Renal pelvis (tissue), 1 donor: ENCODE measurements at regions not wholly inside any gene's neighbourhood (a gene's known extent, or its start where the extent isn't known, plus 50 kb on each side); places are given as distances from the start of the nearest gene placed in this dataset.
A peak's percentile ranks its signal among the peaks of the same experiment; 100 is the strongest.

Source experiments
- DNase-seq: peaks from one replicate; pipeline ENCODE4 v3.0.0-alpha.2; 2013

DNA sequence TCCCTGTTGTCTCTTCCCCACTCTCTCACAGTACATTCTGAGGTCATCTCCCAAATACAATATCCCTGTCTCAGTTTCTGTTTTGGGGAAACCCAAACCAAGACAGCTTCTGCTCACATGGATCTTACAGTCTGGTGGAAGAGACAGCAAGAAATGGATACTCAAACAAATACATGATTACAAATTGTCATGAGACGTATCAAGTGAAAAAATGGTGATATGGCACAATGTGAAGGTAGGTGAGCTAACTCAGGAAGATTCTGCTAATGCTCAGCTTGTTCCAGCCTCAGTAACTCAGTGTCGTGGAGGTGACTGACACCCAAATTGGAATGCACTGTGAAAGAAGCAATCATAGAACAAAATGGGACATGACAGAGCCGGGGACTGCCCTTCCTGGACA lies 68.3 kb downstream of the CHST1 start:
- no peak for DNase-seq

DNA sequence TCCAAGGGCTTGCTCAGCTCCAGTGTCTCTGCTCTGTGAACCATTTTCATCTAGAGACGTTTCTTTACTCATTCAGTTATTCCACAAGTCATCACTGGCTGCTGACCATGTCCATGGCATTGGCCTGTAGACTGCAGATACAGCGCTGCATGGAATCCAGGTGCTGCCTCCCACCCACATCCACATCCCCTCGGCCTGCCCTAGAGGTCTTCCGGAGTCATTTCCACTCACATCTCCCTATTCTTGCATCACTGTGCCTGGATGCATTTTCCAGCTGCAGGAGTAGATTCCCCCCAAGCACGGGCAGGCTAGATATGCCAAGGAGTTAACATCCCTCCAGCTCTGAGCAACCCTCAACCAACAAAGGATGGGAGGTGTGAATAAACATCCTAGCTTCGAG lies 68.9 kb downstream of the CHST1 start:
- DNase-seq: no peak

GRCh38 chr11:45593992-45594391 lies 71.4 kb downstream of the CHST1 start:
- no peak for DNase-seq

DNA sequence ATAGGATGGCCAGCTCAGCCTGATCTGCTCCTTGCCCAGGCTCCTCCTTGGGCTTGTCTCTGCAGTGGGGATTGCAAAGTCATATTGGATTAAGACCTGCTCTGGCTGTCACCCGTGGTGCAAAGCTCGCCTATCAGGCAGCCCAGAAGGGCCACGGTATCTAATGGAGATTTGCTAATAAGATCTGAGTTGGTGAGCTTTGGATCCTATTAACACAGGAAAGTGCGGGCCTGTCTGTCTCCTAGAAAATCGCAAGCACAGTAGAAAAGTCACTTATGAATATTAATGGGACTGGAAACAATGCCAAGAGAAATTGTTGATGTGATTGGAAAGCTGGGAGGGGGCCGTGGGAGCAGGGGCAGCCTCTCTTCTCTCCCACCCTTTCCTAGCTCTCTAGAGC lies 72.8 kb downstream of the CHST1 start:
- no peak for DNase-seq

DNA sequence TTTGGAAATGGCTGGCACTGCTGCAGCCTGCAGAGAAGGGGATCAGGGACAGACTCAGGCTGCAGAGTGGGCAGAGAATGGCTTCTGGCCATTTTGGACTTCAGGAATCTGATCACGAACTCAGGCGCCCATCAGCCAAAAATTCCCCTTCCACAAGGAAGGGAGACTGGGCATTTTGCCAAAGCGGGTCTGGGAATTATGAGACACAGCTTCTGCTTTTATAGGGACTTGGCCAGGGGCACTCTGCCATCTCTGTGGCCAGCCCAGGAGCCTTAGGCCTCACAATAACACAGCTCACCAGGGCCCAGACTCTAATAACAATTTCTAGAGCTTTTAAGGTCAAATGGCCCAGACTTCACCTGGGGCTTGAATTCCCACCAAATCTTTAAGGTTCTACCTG lies 74.7 kb downstream of the CHST1 start:
- no peak for DNase-seq

GRCh38 chr11:45585205-45585604 lies 80.2 kb downstream of the CHST1 start:
- DNase-seq: no peak

- no peak for DNase-seq
Measured at GRCh38 chr11:45583981-45584566, 81.3 kb downstream of the CHST1 start.

DNA sequence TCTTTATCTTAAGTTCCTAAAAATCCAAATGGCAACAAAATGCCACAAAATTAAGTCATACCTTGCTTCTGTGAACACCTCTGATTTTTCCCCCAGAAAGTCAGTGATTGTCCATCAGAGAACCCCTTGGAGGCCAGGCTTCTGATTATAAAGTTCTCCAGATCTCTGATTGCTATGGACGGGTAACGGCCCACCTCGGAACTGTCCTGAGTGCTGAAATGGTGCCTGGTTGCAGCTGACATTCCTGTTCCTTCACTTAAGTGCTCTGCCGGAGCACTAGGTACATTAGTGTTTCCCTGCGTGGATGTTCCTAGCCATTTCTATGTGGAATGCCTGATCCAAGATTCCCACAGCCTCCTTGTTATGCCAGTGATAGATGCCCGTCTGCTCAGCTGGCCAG lies 85.0 kb downstream of the CHST1 start:
- peak; percentile 60 for DNase-seq

DNA sequence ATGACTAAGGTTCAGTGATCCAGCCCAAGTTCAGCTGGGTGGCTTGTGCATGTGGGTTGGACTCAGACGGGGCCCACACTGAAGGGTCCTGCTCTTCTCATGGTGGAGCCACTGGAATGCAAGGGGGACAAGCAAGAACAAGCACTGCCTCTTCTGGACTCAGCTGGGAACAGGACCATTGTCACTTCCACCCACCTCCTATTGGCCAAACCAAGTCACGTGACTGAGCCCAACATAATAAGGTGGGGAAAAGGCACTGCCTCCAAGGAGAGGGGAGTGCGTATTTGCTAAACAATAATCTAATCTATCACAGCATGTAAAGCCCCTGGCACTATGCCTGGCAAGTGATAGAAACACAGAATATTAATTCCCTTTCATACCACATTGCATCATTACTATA lies 87.1 kb downstream of the CHST1 start:
- DNase-seq: no peak

DNA sequence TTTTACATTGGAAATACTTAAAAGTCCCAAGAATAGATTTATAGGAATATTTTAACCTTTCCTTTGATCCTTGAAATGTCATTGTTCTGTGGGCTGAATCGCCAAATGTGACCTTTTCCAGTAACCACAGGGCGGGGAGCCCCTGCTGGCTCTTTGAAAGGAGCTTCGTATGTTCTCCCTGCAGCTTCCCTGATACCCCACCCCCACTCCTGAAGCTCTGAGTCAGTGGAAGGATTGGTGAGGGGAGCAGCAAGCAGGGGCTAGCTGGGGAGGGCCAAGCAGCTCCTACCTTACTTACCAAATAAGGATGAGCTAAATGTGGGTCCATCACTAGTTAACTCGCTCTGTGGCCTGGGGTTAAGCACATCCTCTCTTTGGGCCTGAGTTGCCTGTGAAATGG lies 87.7 kb downstream of the CHST1 start:
- no peak for DNase-seq

GRCh38 chr11:45576461-45577215 lies 88.8 kb downstream of the CHST1 start:
- DNase-seq: no peak

- DNase-seq: no peak
Measured at GRCh38 chr11:45573728-45574127, 91.7 kb downstream of the CHST1 start.

GRCh38 chr11:45572354-45573123 lies 92.9 kb downstream of the CHST1 start:
- no peak for DNase-seq

GRCh38 chr11:45569776-45570175 lies 95.6 kb downstream of the CHST1 start:
- DNase-seq: no peak

- no peak for DNase-seq
Measured at GRCh38 chr11:45568049-45568448, 97.4 kb downstream of the CHST1 start.

- no peak for DNase-seq
Measured at GRCh38 chr11:45565446-45565988, 99.9 kb downstream of the CHST1 start.

- DNase-seq: no peak
Measured at GRCh38 chr11:45563810-45564209, 101.6 kb downstream of the CHST1 start.

- DNase-seq: no peak
Measured at GRCh38 chr11:45563171-45563570, 102.3 kb downstream of the CHST1 start.

DNA sequence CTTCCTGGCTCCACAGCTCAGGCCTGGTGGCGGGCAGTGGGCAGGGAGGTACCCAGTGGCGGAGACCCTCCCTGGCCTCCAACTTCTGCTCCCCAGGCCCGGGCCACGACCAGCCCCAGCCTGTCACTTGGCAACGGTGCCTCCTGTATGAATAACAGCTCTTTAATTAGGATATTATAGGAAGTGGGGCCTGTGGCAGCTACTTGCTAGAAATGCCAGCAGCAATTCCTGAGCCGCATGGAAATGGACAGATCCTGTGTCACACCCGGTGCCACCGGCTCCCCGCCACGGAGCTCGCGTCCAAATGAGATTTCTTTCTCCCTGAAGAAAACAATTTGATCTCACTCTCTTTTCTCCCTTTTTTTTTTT lies 104.5 kb downstream of the CHST1 start:
- DNase-seq: peak; percentile 14

DNA sequence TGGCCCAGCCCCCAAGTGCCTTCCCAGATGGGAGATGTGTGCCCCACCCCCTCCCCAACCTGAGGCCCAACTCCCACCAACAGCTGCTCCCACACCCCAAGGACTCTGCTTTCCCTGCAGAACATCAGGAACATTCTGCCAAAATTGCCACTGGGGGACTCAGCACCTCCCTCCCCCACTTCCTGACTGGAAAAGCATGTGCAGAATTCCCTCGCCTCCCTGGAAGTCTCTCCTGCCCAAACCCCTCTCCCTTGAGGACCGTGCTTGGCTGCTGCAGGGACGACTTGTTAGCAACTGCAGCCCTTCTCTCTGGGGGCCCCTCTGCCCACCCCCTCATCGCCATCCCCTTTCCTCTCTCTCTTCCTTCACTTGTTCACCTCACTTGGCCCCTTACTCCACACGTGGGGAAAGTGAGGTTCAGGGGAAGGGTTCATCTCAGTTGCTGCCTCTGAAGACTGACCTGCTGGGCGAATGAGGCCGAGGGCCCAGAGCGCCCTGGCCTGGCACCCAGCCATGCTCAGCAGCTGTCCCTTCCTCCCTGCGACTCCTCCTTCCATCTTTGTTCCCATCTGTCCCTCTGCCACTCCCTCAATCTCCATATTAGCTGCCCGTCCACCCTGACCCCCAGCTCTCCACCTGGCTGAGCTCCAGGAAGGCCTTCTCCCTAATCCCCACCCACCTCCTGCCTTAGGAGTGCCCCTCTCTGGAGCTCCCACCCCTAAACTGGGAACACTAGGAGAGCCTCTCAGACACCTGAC lies 105.1 kb downstream of the CHST1 start:
- DNase-seq: no peak

DNA sequence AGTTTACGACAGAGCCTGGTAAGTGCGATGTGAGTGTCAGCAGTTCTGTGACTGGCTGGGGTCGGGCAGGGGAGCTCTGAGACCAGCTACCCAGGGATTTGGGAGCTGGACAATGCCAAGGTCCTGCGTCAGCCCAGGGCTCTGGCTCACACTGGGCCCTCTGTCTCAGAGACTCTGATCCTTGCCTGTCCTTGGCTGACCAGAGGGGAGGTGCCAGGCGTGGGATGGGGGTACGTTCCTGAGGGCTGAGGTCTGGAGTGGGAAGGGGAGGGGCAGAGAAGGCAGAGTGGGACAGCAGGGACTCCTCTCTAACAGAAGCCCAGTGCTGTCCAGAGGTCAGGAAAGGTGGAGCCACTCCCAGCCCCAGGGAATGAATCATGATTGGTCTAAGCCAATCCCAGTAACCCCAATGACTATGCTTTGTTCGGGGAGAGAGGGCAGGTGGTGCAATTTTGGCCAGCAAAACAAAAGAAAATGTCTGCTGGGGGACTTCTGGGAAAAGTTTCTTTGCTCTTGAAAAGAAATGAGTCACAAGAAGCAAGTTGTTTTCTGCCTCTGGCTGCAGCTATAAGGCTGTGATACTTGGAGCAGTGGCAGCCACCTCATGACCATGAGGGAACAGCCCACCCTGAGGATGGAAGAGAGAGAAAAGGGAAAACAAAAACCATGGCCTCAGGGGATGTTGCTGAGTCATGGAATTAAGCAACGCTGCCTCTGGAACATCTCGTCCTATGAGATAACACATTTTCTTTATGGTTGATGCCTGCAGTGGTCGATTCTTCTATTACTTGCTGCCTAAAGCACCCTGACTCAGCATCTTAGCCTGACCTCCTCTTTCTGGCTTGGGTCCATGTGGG lies 108.3 kb downstream of the CHST1 start:
- no peak for DNase-seq
